NOMO-1 treated with DMSO at 0.1 percent for 48 hours (cell line): ENCODE measurements at regions not wholly inside any gene's neighbourhood (a gene's known extent, or its start where the extent isn't known, plus 50 kb on each side); places are given as distances from the start of the nearest gene placed in this dataset.

Source experiments
- DNase-seq: peaks from one replicate; lab custom pipeline; 2025; ENCODE audit not compliant: unreplicated experiment; lab: John Stamatoyannopoulos, UW

DNA sequence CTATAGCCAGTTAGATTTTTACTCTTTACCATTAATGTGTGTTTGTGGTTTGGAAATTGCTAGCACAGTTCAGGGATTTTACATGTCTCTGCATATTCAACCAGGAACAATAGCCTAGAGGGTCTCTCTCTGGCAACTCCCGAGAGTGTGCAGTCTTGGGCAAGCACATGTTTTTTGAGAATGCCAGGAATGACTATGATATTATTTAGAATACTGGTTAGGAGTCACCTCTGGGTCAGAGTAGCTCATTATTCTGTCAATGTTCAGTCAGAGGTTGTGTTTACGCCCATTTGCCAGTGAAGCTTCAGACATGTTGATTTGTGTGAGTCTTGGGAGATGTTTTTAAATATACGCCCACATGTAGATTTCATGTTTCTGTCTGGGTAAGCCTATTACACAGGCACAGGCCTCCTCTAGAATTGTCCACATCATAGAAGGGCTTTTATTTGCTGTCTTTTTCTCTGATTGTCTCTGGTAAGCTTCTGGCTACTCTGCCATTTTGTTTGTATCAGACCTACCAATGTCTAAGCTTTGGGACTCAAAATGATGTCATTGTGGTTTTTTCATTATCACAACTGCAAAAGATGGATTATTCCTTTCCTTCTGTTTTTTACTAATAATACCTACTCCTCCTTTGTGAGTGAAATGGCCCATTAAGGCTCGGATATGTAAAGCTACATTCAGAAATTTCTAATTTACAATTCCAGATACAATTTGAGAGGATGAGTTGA, 203.1 kb upstream of the PPFIA2 start:
- DNase-seq = no peak

DNA sequence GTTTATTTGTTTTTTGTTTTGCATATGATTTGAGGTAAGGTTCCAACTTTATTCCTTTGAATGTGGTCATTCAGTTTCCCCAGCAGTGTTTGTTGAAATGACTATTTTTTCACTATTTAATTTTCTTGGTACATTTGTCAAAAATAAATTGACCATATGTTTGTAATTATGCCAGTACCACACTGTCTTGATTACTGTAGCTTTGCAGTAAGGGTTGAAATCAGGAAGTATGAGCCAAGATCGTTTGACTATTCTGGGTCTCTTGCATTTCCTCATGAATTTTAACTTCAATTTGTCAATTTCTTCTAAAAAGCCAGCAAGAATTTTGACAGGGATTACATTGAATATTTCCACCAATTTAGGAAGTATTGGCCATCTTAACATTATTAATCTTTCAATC, 199.3 kb upstream of the PPFIA2 start:
- DNase-seq = peak; percentile 73

DNA sequence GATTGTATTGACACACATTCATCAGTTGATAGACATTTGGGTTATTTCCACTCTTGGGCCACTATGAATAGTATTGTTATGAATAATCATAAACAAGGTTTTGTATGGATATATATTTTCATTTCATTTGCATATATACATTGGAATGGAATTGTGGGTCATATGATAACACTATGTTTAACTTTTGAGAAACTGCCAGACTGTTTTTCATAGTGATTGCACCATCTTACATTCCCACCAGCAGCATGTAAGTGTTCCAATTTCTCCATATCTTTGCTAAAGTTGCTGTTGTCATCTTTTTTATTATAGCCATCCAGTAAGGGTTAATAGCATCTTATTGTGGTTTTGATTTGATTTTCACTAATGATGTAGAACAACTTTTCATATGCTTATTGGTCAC, 198.5 kb upstream of the PPFIA2 start:
- no peak for DNase-seq

DNA sequence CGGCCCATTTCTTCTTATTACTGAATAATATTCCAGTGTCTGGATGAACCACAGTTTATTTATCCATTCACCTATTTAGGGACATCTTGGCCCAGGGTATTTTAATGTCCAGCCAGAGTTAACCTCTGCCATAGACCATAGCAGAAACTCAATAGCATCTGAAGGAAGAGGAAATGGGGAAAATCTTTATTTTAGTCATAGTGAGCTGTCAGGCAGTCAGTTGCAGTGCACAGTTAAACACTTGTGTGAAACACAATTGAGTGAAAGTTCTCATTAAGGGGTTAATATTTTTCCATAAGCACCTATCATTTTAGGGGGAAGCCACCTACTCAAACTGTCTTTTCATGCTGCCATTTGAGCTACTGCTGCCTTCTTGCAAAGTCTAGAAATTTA, 197.3 kb upstream of the PPFIA2 start:
- no peak for DNase-seq

DNA sequence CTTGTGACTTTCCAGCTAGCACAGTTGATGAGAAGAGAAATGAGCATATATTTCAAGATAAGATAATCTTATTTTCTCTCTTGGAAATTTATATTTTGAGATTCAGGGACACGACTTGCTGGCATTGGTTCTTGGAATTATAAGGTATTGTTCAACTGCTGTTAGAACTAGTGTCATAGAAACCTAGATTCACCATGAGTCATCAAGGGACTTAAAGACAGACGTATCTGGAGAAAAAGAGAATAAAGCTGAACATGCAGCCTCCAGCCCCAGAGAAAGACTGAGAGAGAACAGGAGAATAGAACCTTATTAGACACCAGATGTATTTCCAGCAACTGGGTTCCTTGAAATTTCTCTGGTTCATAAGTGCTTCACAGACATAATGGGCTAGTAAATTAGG, 194.4 kb upstream of the PPFIA2 start:
- no peak for DNase-seq

DNA sequence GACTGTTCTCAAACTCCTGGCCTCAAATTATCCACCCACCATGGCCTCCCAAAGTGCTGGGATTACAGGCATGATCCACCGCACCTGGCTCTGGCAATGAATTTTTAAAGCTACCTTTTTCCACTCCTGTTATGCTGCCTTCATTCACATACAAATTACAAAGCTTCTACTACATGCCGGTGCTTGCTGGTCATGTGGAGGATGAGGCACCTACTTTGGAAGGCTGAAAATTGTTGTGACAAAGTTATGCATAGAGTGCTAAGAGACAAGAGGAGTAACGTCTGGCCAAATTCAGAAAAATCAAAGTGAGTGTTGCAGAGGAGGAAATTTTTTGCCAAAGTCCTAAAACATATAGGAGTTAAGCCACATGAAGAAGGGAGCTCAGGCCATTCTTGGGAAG, 191.7 kb upstream of the PPFIA2 start:
- no peak for DNase-seq

DNA sequence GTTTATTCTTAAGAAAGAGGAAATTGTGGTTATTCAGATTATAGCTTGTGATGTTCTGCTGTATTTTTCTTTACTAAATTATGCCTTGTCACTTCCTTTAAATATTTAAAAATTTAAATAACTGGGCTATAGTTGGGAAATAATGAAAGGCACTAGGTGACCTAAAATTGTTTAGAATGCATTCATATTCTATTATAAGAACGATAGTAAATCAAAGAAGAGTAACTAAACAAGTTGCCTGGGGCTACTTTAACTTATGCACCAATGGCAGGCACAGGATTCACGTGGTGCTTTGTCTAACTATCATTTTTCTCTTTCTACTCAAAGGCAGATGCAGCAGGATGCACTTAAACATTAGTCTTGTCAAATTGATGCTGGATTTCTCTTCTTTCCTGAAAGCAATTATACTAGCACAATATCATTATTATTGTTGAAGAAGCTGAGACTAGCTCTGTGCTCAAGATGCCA, 190.7 kb upstream of the PPFIA2 start:
- peak; percentile 87 for DNase-seq

DNA sequence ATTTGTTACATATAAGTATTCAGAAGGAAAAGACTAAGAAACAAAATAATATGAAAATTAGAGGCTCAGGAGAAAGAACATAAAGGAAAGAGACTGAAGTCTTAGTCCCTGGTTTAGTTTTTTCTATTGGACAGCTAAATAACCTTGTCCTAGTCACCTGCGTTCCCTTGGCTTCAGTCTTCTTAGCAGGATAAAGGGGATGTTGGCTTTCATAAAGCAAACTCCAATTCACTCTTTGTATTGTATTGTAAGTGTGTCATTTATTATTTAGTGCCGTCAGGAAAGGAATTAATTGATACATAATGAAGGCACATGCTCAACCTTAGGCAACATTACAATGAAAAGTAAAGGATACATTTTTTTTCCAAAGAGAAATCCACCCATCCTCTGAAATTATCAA, 190.3 kb upstream of the PPFIA2 start:
- no peak for DNase-seq

DNA sequence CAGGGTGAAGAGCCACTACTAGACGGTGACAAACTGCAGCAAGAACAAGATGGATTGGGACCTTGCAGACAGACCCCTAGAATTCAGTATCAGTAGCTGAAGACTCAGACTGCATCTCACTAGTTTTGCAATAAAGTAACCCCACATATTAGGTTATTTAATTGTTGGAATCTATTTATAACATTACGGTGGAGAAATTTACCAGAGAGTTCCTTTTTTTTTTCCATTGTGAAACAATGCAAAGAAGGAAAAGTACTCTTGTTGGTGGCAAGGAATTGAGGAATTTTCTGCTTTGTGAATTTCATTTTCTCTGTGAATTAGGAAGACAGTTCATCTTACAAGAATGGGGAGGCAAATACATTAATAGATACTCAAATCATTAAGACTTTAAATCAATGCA, 185.7 kb upstream of the PPFIA2 start:
- no peak for DNase-seq

DNA sequence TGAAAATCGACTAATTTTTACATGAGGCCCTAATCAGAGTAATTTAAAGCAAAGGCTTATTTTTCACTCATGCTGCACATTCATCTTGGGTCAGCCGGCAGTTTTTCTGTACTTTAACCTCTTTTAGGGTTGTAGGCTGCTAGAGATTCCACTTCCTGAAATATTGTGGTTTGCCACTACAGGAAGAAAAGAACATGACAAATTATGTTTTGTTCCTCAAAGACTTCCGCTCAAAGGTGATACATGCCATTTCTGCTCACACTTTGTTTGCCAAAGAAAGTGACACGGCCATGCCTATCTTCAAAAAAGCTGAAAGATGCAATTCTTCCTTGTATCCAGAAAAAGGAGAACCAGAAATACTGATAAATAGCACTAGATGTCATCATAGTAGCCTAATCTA, 183.4 kb upstream of the PPFIA2 start:
- DNase-seq = peak; percentile 91

DNA sequence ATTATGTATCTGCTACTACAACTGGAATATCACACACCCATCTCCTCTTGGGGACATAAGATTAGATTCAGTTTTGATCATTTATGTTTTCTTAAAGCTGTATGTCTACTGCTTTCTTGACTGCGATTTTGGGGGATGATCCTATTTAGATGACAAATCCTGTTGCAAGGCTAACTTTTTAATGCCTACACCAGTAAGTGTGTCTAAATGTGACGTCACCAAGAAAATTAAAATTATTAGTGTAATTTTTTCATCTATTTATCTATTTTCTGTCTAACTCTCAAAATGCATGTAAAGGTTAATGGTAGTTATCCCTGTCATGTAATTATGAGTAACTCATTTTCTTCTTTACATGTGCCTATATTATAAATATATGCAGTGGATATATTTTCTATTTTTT, 170.9 kb upstream of the PPFIA2 start:
- DNase-seq = no peak

DNA sequence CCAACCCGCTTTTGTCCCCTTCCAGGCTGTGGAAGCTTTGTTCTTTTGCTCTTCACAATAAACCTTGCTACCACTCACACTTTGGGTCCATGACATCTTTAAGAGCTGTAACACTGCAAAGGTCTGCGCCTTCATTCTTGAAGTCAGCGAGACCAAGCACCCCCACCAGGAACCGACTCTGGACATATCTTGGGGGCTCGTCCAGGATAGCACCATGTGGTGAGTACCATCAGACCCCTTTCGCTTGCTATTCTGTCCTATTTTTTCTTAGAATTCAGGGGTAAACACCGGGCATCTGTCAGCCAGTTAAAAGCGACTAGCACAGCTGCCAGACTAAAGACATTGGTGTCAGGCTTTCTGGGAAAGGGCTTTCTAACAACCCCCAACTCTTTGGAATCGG, 137.6 kb upstream of the PPFIA2 start:
- DNase-seq = no peak

DNA sequence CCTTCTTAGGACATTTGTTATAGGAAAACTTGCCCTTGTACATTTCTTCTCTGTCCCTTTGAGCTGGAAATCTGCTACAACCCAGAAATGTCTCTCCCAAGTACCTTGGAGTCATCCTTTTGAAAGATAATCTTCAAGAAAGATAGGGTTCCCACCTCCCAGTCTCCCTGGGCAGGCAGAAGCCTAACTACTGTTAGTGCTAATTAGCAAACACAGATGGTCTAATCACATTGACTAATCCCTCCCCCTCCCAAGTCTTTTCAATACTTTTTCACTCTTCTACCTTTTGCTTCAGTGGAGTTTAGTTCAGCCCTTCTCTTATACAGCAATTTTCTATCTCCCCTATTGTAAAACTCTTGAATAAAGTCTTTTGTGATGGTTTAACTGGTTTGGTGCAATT, 129.8 kb upstream of the PPFIA2 start:
- no peak for DNase-seq

DNA sequence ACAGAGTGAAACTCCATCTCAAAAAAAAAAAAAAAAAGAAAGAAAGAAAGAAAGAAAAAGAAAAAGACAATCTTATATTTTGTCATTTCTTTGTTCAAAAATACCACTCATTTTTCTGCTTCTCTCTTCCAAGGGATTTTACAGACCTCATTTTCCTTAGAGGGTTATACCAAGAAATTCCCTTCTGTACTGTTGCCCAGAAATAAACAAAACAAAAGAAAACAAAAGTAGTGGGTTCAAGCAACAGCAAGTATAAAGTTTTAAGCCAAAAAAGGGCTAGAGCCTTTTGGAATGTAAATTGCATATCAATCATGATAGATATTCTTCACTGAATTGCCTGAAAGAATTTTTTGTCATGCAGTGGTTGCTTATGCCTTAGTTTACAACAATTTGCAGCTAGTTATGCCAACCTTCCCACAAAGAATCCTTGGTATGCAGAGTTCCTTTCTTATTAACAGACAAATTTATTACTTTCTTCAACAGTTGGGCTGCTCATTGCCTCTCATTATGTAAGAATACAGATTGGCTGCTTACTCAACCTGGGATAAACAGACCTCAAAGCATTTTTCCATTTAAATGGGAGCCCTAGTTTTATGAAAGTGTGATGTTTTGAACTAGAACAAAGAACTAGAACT, 129.1 kb upstream of the PPFIA2 start:
- DNase-seq = no peak

DNA sequence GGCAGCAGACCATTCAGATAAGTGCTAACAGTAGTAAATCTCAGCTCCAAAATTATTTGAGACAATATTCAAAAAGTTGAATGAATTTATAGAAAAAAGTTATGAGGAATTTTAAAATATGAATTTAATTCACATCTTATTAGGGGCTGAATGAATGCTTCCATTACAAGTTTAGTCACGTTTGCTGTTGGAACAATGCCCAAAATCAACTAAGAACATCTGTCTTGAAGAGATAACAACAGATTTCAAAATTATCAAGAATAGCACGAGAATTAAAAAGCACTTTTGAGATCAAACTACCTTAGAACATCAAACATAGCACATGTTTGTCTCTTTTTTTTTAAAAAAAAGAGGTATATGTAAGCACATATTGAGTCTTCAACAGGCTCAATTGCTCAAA, 115.4 kb upstream of the PPFIA2 start:
- no peak for DNase-seq

DNA sequence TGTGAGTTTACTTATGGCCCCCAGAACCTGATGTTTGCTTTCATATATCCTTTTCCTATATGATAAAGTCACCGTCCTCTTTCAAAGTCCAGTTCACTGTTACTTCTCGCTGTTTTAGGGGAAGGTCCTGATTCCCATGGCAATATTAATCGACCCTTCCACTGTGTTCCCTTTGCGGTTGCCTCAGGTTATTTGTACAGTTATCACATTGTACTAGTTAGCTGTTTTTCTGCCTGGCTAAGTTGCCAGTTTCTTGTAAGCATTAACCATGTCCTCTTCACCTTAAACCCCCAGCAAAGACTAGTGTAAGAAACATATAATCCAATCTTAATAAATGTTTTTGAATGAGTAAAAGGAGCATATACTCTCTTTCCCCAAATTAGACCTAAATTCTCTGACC, 115.0 kb upstream of the PPFIA2 start:
- DNase-seq = no peak

DNA sequence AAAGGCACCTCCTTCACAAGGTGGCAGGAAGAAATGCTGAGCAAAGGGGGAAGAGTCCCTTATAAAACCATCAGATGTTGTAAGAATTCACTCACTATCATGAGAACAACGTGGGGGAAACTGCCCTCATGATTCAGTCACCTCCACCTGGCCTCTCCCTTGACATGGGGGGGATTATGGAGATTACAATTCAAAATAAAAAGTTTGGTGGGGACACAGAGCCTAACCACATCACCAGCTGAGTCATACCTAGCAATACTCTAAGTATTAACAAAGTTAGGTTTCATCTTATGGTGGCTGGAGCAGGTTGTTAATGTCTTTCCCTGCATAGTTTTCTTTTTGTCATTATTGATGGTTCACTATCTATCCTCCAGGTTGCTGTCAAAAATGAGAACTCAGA, 113.2 kb upstream of the PPFIA2 start:
- DNase-seq = no peak

DNA sequence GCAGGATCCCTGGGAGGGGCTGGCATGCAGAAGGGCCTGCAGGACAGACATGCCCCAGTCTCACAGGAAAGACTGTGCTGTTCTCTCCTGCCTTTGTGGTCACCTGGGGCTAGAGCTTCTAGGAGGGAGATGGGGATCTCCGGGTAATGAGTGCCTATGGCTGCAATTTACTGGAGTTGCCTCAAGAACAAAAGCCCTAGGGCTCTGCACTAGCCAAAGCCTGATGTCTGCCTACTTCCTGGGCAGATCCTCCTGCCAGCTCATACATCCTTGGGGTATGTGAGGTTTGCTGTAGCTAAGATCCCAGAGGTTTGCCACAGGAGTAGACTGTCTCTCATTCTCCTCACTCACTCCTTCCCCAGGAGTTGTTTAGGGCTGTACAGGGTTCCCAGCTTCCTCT, 106.9 kb upstream of the PPFIA2 start:
- DNase-seq = no peak

DNA sequence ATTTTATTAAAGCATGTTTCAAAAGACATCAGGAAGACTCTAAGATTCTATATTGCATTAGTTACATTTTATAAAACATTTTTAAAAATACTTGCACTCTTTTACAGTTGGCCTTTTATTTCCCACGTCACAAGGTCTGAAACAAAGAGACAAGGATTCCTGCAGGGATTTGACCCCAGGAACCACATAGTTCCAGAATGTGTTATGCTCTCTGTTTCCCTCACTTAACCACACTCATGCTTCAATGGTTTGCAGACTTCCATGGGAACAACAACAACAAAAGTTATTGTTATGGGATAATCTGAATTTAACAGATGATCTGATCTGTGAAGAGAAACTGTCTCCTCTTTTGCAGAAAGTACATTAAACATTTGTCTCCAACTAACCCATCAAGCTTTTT, 104.3 kb upstream of the PPFIA2 start:
- no peak for DNase-seq

DNA sequence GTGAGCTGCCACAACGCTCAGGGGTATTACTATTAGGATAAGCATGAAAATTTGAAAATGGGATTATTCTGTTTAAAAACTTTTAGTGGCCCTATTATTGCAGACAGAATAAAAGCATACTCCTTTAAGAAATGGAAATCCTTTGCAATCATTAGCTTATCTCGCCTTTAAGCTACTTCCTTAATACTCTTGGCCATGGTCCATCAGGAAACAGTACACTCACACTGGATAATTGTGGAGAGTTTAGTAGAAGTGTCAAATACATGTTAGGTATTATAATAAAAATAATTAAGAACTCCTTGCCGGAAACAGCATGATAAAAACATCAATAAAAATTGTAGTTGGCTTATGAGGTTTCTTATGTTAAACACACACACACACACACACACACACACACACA, 100.4 kb upstream of the PPFIA2 start:
- DNase-seq = no peak

DNA sequence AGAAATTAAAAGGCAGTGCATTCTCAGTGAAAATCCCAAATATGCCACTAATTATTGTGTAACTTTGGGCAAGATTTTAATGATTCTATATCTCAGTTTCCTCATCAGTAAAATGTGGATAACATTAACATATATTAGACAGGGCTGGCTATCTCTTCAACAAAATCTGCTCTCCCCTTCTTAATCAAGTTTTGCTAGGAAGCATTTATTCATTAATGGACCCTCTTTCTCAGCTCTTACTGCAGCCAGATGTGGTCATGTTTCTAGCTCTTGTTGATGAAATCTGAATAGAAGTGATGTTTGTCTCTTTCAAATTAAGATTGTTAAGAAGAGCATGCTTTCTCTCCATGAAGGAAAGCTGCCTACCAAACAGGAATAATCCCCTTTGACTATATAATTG, 84.4 kb upstream of the PPFIA2 start:
- no peak for DNase-seq

DNA sequence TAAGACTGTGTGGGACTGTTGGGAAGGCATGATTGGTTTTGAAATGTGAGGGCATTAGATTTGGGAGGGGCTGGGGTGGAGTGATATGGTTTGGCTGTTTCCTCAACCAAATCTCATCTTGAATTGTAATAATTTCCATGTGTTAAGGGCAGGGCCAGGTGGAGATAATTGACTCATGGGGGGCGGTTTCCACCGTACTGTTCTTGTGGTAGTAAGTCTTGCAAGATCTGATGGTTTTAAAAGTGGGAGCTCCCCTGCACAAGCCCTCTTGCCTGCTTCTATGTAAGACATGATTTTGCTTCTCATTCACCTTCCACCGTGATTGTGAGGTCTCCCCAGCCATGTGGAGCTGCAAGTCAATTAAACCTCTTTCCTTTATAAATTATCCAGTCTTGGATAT, 76.6 kb upstream of the PPFIA2 start:
- DNase-seq = no peak
